HepG2 (cell line): ENCODE measurements at regions not wholly inside any gene's neighbourhood (a gene's known extent, or its start where the extent isn't known, plus 50 kb on each side); places are given as distances from the start of the nearest gene placed in this dataset.
"Not testable (repeated sequence)": the region's sequence is repeated elsewhere in the genome, so short reads cannot be mapped to it uniquely, and the experiment has no call there.

Experiments
- ATAC-seq: fragments of 200-7000 bp; cut with Tn5 transposase; 3 replicates; pipeline ENCODE4 v1.9.1; 2020; ENCODE audit warnings: mild to moderate bottlenecking, moderate library complexity
- BruUV-seq: library from RNA; stranded (reverse); fragments of 400-500 nt; replicated peaks from 2 replicates; lab custom pipeline; 2021; lab: Mats Ljungman, UMichigan
- CTCF ChIA-PET: fragments of 300-600 bp; formaldehyde crosslinking; extraction: SDS; loops from one replicate; lab custom pipeline; 2021; ENCODE audit warnings: low total read pairs, inconsistent platforms, low intra/inter-chr PET ratio; lab: Yijun Ruan, JAX
- POLR2A ChIA-PET: fragments of 350-600 bp; sonication (Branson Sonifier 250); formaldehyde crosslinking; loops from one replicate; lab custom pipeline; 2020; ENCODE audit warnings: antibody characterized with exemption, inconsistent platforms; lab: Yijun Ruan, JAX
- DNase-seq: peaks from one replicate; pipeline ENCODE4 v3.0.0-alpha.2; 2015; ENCODE audit warnings: low spot score
- FAIRE-seq: peaks from 3 replicates; lab custom pipeline; 2011; peaks lifted over from hg19 to GRCh38; lab: Jason Lieb, UNC
- H2AFZ ChIP-seq: one replicate; pipeline ENCODE4 v1.6.1; 2011; ENCODE audit warnings: low read length, inconsistent platforms
- H3K27ac ChIP-seq: fragments of 300-600 bp; 3 replicates; pipeline ENCODE4 v1.8.0; 2011; ENCODE audit warnings: mixed run types, mild to moderate bottlenecking, mixed read lengths, low read length, inconsistent platforms; ENCODE audit not compliant: insufficient read depth; ENCODE audit errors: extremely low read length
- H3K27me3 ChIP-seq, 2 experiments: fragments of 200-600 bp in 1 of 2; 2 replicates in 1 of 2; 3 replicates in 1 of 2; pipeline versions ENCODE4 v1.6.0 to v1.8.0; 2011; ENCODE audit warnings: low read length in 2 of 2, mild to moderate bottlenecking in 2 of 2, moderate library complexity in 2 of 2, inconsistent platforms in 1 of 2; ENCODE audit not compliant: insufficient read depth in 2 of 2, control insufficient read depth in 1 of 2
- H3K36me3 ChIP-seq, 2 experiments: fragments of 200-600 bp in 1 of 2; replicated peaks in 1 of 2; 2 replicates in 1 of 2; 3 replicates in 1 of 2; pipeline versions ENCODE4 v1.5.1 to v1.8.0; 2011; ENCODE audit warnings: low read length in 2 of 2, inconsistent platforms in 1 of 2; ENCODE audit not compliant: insufficient read depth in 2 of 2, control insufficient read depth in 1 of 2
- H3K4me1 ChIP-seq: 2 replicates; pipeline ENCODE4 v1.5.1; 2012; ENCODE audit warnings: low read length, inconsistent platforms; ENCODE audit not compliant: insufficient read depth
- H3K4me2 ChIP-seq: 2 replicates; pipeline ENCODE4 v1.6.0; 2011; ENCODE audit warnings: low read depth, low read length, inconsistent platforms
- H3K4me3 ChIP-seq, 3 experiments: fragments of 200-600 bp in 1 of 3; sonication (generic), shearing (Covaris generic) in 1 of 3; replicated peaks in 1 of 3; 2 replicates each; pipeline ENCODE4 v1.5.1; 2011 to 2016; ENCODE audit warnings: low read length in 3 of 3, inconsistent platforms in 2 of 3, low read depth in 2 of 3, mild to moderate bottlenecking in 2 of 3, control low read depth in 1 of 3, mixed read lengths in 1 of 3; ENCODE audit not compliant: insufficient read depth in 1 of 3
- H3K79me2 ChIP-seq: one replicate; pipeline ENCODE4 v1.6.1; 2011; ENCODE audit warnings: low read length, inconsistent platforms; ENCODE audit not compliant: insufficient read depth
- H3K9ac ChIP-seq: 2 replicates; pipeline ENCODE4 v1.6.0; 2011; ENCODE audit warnings: mild to moderate bottlenecking, low read depth, low read length, inconsistent platforms; ENCODE audit not compliant: insufficient read depth
- H3K9me3 ChIP-seq: 2 replicates; pipeline ENCODE4 v1.5.1; 2012; ENCODE audit warnings: mild to moderate bottlenecking, low read length
- H4K20me1 ChIP-seq: 2 replicates; pipeline ENCODE4 v1.6.0; 2011; ENCODE audit warnings: inconsistent platforms, mild to moderate bottlenecking, low read length, moderate library complexity; ENCODE audit not compliant: insufficient read depth
- WGBS: methylation state at CpG from one replicate; pipeline ENCODE4 v1.1.6; 2017; ENCODE audit warnings: low lambda C conversion rate; 5-methylcytosine and 5-hydroxymethylcytosine counted together
- in situ Hi-C: cut with HindIII; loops from 2 replicates; pipeline ENCODE4 v1.10.0; 2017; ENCODE audit warnings: low pct_unique_long_range_greater_than_20kb; ENCODE audit not compliant: extremely low pct_ligation_motif_present
- intact Hi-C: fragments of 100-400 bp; cut with micrococcal nuclease; formaldehyde crosslinking; loops from one replicate; pipeline ENCODE4 v1.10.0; 2022; ENCODE audit not compliant: unreplicated experiment

DNA sequence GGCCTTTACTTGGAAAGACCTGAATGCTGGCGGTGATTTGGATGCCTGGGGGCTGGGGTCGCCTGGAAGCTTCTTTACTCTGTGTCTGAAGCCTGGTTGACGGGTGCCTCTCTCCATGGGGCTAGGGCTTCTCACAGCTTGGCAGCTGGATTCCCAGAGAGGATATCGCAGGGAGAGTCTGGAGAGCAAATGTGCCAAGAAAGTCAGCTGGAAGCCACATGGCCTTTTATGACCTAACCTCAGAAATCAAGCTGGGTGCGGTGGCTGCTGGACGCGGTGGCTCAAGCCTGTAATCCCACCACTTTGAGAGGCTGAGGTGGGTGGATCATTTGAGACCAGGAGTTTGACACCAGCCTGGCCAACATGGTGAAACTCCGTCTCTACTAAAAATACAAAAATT, 147.2 kb upstream of the TRIM73 start:
- H4K20me1 ChIP-seq, BruUV-seq, H3K79me2 ChIP-seq, H3K9me3 ChIP-seq, POLR2A ChIA-PET, ATAC-seq, H3K4me2 ChIP-seq, in situ Hi-C loops, DNase-seq, H3K4me3 ChIP-seq, CTCF ChIA-PET, H3K4me1 ChIP-seq, H3K9ac ChIP-seq, H2AFZ ChIP-seq, H3K36me3 ChIP-seq, H3K27me3 ChIP-seq, intact Hi-C loops, H3K27ac ChIP-seq, FAIRE-seq: not testable (repeated sequence)
- WGBS, result no CpG with 5 or more reads among the region's 8 CpGs

DNA sequence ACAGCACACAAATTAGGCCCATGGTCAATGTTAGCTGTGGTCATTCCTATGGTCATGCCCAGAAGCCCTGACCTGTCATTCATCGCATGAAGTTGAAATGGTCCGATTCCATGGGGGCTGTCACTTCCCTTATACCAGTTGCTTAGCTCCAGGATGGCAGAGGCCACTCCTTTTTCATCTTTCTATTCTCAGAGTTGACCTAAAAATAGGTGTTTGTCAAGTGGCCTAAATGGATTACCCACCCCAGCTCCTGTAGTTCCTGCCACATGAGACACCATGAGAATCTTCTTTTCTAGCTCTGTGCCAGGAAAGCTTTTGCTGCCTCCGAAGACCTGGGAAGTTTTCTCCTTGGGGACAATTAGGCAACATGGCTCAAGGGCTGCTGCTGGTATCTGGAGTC, 141.2 kb upstream of the TRIM73 start:
- DNase-seq, H3K27ac ChIP-seq, H3K9ac ChIP-seq, in situ Hi-C loops, H2AFZ ChIP-seq, H3K79me2 ChIP-seq, intact Hi-C loops, H3K4me1 ChIP-seq, H3K27me3 ChIP-seq, BruUV-seq, H3K36me3 ChIP-seq, FAIRE-seq, H3K9me3 ChIP-seq, CTCF ChIA-PET, POLR2A ChIA-PET, ATAC-seq, H4K20me1 ChIP-seq, H3K4me3 ChIP-seq, H3K4me2 ChIP-seq: not testable (repeated sequence)
- WGBS, result no CpG with 5 or more reads among the region's 3 CpGs

DNA sequence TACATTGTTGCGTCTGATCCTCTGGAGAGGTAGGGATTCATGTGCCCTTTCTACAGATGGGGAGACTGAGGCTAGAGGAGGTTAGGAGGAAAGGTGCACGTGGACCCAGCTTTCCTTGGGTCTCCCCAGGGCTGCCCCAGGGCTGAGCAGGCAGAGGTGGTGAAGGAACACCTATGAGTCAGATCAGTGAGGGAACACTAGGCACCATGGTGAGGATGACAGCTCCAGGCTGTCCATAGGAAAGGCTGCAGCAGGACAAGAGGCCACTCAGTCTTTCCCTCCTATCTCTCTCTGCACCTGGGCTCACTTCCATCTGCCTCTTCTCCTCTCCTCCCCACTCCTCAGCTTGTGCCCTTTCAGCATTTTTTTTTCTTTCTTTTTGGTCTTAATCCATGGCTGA, 138.0 kb upstream of the TRIM73 start:
- BruUV-seq, H3K4me2 ChIP-seq, in situ Hi-C loops, FAIRE-seq, CTCF ChIA-PET, intact Hi-C loops, H2AFZ ChIP-seq, H3K27me3 ChIP-seq, H3K36me3 ChIP-seq, H3K9me3 ChIP-seq, H4K20me1 ChIP-seq, POLR2A ChIA-PET, H3K79me2 ChIP-seq, H3K27ac ChIP-seq, DNase-seq, H3K9ac ChIP-seq, H3K4me3 ChIP-seq, H3K4me1 ChIP-seq: not testable (repeated sequence)
- ATAC-seq, result peak; percentile 46; the same call in 1 of the 3 replicates
- WGBS, result no CpG with 5 or more reads among the region's 2 CpGs

DNA sequence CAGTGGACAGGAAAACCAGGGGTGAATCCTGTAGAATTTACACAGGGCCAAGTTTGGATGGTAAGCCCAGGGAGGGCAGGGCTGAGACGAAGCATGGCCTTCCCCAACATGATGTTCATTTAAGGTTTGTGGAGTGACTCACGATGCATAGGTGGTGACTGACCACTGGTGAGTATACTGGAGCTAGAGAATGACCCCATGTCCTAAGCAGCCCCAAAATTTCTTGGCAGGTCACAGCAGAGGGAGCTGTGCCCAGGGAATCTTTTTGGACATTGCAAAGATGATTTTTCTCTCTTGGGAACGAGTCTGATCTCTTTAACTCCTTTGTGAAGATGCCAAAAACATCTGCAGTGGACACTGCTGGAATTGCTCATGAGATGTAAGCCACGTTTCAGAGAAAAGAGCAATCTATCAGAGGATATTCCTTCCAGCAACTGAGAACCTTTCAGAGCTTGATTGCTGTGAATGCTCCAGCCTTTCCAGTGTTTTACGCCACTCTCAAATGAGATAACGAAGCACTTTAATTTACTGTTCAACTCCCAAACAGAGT, 135.9 kb upstream of the TRIM73 start:
- peak; percentile 40; the same call in 2 of the 3 replicates for ATAC-seq
- H3K79me2 ChIP-seq, POLR2A ChIA-PET, BruUV-seq, H3K27ac ChIP-seq, CTCF ChIA-PET, intact Hi-C loops, H4K20me1 ChIP-seq, H3K9me3 ChIP-seq, H3K4me2 ChIP-seq, in situ Hi-C loops, DNase-seq, H3K27me3 ChIP-seq, H3K36me3 ChIP-seq, H3K4me3 ChIP-seq, H3K4me1 ChIP-seq, H2AFZ ChIP-seq, H3K9ac ChIP-seq, FAIRE-seq: not testable (repeated sequence)
- no CpG with 5 or more reads among the region's 6 CpGs for WGBS
